ENCODE measurements at regions not wholly inside any gene's neighbourhood (a gene's known extent, or its start where the extent isn't known, plus 50 kb on each side); places are given as distances from the start of the nearest gene placed in this dataset.
"Not testable (repeated sequence)": the region's sequence is repeated elsewhere in the genome, so short reads cannot be mapped to it uniquely, and the experiment has no call there.

DNA sequence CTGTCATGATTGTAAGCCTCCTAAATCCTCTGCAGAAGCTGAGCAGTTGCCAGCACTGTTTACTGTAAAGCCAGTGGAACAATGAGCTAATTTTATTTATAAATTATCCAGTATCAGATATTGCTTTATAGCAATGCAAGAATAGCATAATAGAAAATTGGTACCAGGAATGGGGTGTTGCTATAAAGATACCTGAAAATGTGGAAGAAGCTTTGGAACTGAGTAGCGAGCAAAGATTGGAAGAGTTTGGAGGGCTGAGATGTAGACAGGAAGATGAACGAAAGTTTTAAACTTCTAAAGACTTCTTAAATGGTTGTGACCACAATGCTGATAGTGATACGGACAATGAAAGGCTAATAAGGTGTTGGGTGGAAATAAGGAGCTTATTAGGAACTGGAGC, 917.4 kb upstream of the POT1 start:
- DNase-seq: no peak

DNA sequence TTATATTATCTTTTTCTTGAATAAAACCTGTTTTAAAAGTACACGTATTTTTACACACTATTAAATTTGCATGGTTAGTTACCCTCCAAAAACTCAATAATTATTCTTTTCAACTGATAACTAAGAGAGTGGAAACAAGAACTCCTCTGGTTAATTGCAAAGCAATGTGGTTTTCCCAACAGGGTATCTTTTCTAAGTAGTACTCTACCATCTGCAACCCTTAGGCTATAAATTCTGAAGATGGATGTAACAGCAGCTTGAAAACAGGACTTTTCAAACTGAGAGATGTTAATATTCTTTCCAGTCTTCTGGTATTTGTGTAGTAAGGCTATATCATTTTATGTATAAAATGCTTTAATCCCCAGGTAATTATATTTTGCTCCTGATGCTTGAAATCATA, 916.1 kb upstream of the POT1 start:
- DNase-seq: no peak

DNA sequence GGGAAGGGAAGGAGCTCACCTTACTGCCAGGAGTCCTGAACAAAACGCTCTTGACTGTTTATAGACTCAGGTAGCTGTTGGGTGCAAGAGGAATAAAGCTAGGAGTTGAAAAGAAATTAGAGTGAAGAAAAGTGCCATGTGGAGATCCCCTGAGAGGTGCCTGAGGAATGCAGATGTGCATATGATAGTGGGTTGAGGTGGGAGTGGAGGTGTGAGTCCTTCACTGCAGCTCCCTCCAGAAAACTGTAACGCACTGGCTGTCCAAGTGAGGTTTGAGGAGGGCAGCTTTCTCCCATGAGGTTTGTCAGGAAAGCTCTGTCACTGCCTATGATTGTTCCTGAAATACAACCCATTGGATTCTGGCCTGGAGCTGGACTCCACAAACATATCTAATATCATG, 904.8 kb upstream of the POT1 start:
- no peak for DNase-seq

DNA sequence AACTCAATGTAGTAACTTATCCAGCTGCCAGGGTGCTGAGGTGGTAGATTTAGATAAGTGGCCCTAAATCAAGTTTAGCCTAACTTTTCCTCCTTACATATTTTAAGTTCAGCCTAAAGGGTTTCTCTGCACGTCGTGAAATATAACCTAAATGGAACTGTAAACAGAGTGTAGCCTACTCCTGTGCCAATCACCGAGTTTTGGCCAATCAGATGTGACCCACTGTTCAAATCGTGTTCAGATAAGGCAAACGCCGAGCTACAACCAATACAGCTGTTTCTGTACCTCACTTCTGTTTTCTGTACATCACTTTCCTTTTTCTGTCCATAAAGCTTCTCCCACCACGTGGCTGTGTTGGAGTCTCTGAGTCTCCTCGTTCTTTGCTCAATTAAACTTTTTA, 904.2 kb upstream of the POT1 start:
- no peak for DNase-seq

DNA sequence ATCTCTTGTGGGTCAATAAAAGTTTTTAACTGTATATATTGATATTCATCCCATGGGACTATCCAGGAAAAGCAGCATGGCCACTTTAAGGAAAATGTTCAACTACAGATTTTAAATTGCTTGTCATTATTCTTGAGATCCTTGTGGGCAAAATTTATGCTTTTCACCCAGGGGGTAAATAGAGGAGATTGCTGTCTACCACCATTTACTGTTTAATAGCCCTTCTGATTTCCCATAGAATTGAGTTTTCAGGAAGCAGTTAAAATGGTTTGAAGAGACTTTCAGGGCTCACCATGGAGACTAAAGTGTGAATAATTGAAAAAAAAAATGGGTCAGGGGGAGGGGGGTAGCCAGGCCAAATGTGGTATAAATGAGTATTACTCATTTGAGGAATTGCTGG, 901.1 kb upstream of the POT1 start:
- DNase-seq: no peak

DNA sequence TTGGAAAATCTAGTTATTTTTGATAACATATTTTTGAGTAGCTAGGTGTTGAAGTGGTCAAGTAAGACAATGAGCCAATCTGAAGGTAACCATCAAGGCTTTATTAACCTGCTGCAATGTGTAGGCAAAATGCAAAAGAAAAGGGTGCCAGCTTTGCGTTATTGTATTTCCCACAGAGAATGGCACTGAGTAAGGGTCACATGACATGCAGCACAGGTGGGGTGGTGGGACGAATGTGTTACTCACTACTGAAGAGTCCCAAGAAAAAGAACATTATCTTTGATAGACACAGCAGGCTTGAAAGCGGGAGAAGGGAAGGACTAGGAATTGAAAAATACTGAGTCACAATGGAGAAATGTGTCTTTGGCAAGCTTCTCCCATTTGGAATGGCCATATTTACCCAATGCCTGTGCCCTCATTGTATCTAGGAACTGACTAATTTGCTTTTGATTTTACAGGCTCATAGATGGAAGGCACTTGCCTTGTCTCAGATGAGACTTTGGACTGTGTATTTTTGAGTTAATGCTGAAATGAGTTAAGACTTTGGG, 898.6 kb upstream of the POT1 start:
- DNase-seq: no peak

DNA sequence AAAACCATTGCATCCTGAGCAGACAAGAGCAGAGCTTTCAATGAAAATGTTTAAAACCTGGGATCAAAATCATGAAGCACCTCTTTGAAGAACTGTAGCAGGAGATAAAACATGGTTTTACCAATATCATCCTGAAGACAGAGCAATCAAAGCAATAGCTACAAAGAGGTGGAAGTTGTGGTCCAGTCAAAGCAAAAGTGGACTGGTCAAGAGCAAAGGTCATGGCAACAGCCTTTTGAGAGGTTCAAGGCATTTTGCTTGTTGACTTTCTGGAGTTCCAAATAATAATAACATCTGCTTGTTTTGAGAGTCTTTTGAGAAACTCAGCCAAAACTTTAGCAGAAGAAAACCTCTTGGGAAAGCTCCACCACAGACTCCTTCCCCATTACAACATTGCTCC, 893.9 kb upstream of the POT1 start:
- no peak for DNase-seq

DNA sequence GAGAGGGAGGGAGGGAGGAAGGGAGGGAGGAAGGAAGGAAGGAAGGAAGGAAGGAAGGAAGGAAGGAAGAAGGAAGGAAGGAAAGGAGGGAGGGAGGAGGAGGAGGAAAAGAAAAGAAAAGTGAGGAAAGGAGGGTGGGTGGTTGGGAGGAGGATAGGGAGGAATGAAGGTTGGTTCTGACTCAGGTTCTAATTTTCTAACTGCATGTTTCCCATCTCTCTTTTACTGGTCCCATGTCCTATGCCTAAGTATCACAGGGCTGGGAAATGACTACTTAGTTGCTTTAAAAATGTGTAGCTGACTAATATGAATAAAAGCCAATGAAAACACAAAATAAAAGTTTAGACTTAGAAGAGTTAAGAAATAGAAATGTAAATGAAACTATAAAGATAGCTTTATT, 890.9 kb upstream of the POT1 start:
- DNase-seq: no peak

DNA sequence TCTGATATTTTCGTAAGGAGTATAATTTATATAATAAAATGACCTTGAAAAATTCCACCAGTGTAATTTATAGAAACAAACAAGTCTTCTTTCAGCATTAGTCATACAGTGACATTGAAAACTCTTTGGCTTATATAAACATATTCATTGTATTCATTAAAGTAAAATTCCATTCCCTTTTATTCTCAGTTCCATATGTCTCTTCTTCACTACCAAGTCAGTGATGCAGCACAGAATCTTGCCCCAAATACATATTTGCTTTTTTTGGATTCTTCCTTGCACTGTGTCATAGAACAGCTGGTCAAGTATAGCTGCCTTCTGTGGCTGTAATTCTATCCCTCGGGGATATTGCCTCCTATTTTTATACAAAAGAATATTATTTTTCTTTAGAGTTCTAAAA, 884.5 kb upstream of the POT1 start:
- peak in 2 of 58 donors; percentile 1 to 23 for DNase-seq

DNA sequence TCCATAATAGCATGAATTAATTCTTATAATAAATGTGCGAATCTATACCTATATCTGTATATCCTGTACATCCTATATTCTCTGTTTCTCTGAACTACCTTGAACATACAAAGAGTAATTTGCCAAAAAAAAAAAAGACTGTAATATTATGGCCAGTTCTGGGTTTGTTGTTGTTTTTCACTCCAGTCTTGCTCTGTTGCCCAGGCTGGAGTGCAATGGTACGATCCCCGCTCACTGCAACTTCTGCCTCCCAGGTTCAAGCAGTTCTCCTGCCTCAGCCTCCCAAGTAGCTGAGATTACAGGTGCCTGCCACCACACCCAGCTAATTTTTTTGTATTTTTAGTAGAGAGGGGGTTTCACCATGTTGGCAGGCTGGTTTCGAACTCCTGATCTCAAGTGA, 876.9 kb upstream of the POT1 start:
- not testable (repeated sequence) for DNase-seq

DNA sequence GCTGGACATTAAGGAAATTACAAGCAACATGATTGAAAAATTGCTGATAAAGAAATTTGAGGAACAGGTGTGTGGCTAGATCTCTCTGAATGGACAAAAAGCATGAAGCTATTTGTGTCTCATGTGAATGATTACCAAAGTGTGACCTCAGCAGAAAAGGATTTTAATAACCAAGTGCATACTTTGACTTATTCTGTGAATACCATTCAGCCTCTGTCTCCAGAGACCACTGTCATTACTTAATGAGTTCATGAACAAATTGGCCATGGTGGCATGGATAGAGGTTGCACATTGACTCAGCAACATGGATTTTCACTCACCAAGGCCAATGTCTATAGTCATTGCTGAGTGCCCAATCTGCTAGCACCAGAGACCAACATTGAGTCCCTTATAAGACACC, 874.6 kb upstream of the POT1 start:
- no peak for DNase-seq

DNA sequence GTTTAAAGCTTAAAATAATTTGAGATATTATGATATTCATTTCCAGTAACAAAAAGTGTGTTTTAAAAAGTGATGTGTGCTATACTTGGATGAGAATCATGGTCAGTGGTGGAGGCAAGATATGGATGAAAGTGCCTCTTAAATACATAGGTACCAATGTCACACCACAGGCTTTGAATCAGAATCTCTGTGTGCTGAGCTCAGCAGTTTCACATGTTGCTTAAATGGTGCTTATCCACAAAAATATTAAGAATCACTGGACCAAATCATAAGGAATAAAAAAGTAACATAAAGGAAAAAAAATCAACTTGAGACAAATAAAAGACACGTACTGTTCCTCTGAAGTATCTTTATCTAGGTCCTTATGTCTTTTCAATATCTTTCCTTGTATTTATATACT, 850.5 kb upstream of the POT1 start:
- DNase-seq: no peak

DNA sequence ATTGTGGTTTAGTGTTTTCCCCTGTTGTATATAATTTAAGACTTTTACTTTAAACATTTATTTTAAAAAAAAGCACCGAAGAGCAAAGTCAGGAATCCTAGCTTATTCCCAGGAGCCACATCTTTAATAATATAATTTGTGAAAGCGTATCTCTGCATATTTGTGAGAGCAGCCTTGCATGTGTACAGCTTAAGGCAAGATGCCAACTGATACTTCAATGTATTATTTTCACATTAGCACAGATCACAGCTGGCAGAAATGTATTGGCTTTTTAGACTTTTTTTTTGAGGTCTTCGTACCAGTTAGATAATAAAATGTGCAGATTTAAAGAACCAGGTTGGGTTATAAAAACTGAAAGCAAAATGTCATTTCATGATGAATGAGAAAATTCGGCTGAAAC, 845.7 kb upstream of the POT1 start:
- DNase-seq: no peak

DNA sequence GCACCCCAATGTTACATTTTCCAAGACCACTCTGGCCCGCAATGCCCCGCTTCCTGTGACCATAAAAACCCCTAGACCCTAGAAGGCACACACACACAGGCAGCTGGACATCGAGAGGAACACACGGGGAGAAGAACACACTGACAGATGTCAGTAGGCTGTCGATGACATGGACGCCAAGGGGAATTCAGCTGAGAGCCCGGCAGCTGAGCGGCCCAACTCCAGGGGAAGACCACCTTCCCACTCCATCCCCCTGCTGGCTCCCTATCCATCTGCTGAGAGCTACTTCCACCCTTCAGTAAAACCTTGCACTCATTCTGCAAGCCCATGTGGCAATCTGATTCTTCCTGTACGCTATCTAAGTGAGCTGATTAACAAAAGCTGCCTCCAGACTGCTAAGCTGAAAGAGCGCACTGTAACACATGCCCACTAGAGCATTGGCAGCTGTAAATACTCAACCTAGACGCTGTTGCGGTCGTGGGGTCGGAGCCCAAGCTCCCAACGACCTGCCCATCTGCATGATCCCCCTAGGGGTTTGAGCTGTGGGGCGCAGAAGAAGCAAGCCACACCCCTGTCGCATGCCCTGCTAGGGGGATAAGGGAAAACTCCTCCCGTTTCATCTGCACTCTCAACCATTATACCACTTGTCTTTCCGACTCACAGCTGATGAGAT, 843.6 kb upstream of the POT1 start:
- DNase-seq: no peak

DNA sequence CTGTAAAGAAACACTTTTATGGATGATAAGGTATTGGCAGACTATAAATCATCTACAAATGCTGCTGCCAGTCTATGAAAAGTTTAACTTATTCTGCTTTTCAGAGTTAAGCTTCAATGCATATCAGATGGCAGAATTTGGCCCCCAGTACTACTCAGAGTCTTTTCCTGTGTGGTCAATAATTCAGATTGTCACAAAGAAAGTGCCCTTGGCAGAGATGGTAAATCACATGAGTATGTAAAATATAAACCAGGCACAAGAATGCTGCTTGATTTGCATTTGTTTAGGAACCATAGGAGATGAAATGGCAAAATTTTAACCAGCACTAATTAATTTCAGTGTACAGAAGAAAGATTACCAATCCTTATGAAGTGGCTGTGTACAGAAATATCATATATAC, 818.3 kb upstream of the POT1 start:
- DNase-seq: no peak

DNA sequence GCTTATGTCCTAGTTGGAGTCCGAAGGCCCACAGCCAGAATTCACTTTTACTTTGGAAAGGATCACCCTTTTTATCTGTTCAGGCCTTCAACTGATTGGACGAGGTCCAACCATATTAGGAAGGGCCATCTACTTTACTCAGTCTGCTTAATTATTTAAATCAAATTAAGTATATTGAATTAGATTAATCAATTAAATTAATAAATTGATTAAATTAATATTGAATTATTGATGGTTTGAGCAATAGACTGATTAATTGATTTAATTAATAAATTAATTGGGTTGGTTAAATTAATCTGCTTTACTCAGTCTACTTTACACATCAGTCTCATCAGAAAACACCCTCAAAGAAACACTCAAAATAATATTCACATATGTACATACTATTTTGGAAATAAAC, 816.9 kb upstream of the POT1 start:
- no peak for DNase-seq

DNA sequence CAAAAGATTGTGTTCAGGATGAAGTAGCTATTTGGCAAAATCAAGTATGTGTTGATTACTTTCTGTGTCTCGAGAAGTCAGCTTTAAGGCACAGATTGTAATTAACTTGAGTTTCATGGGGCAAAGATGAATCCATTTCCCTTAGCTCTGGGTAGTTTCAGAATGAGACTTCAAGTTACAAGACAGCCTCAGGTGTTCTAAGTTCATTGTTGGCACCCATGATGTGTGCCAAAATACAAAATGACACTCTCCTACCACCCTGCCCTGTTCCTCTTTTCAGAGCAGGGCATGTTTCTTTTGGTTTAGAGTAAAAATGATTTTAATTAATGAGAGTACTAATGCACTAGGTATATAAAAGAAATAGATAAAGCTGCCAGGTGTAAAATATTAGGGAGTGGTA, 797.6 kb upstream of the POT1 start:
- no peak for DNase-seq

DNA sequence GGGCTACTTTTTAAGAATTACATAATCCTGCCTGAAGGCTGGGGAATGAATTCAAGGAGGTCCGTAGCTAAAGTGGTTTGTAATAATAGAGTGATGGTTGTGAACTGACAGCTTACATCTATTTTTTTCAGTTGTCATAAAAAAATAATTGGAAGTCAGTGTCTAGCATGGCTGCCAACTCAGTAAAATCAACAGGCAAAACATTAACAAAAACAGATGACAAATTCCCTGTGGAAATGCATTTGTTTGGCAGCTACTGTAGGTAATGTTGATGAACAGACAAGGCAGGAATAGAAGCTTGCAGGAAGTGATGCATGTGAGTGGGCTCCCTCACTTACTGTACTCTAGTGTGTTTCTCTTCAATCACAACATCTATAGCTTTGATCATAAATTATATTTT, 766.0 kb upstream of the POT1 start:
- no peak for DNase-seq

DNA sequence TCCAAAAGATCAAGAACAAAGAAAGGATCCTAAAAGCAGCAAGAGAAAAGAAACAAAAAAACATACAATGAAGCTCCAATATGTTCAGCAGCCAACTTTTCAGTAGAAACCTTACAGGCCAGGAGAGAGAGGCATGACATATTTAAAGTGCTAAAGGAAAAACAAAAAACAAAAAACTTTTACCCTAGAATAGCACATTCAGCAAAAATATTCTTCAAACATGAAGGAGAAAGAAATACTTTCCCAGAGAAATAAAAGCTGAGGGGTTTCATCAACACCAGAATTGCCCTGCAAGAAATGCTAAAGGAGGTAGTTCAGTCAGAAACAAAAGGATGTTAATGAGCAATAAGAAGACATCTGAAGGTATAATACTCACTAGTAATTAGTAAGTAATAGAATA, 753.5 kb upstream of the POT1 start:
- DNase-seq: no peak

DNA sequence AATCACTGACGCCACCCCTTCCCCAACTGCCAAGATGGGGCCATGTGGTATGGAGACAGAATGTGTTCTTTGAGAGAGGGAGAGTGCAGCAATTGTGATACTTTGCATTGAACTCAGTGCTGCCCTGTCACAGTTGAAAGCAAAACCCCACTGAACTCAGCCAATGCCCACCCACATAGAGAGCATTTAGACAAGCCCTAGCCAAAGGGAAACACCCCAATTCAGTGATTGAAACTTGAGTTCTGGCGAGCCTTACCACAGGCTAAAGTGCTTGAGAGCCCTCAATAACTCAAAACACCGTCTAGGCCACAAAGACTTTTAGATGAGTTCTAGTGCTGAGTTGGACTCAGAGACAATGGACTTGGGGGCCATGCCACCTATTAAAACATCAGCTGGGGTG, 751.9 kb upstream of the POT1 start:
- DNase-seq: no peak

DNA sequence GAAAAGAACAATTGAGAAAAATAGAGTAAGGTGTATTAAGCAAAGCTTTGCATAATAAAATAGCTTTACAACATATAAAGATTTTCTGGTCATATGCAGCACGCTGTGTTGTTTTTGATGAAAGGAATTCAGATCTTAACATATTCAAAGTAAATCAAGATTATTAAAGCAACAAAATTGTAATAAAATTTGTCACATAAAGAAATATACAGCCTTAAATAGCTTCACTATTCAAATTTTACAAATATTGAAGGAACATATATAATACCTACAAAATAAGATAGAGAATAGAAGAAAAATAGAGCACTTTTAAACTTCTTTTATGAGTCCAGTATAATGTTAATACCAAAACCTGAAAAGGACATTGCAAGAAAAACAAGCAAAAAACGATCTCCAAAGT, 749.1 kb upstream of the POT1 start:
- DNase-seq: no peak

DNA sequence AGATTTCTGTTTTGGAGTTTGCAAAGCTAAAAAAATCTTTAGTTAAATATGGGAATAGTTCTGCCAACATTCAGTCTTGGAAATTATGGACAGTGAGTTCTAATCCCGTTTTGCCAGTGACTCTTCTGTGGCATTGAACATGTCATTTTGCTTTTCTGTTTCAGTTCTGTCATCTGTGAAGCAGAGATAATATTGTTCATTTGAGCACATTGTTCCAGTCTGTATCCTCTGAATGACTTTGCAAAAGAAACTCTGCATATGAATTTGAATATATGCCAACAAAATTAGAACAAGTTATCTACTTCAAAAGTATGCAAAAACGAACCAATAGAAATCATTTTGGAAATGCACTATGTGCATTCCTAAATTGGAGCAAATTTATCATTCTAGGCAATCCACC, 746.0 kb upstream of the POT1 start:
- DNase-seq: no peak

DNA sequence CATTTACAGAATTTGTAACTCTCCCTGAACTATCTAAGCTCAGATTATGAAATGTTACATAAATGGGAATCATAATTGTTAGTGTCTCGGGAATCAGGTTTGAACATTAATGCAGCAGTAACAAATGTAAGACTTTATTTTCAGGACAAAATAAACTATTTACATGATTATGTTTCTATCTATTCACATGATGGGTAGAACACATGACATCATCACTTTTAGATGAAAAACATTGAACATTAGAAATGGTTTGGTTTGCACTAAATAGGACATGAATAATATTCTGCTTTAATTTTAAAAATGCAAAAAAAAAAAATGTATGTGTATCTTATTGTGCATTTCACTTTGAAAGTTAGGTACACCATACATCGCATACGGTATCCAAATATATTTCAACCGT, 745.5 kb upstream of the POT1 start:
- no peak for DNase-seq

Data from anterior cingulate cortex (tissue), 58 donors.